Right ventricle myocardium superior (tissue), 1 donor: ENCODE measurements at regions not wholly inside any gene's neighbourhood (a gene's known extent, or its start where the extent isn't known, plus 50 kb on each side); places are given as distances from the start of the nearest gene placed in this dataset.
A peak's percentile ranks its signal among the peaks of the same experiment; 100 is the strongest.
"Not testable (repeated sequence)": the region's sequence is repeated elsewhere in the genome, so short reads cannot be mapped to it uniquely, and the experiment has no call there.

Source experiments
- ATAC-seq: fragments of 200-7000 bp; cut with Tn5 transposase; one replicate; pipeline ENCODE4 v1.9.1; 2020; ENCODE audit warnings: mild to moderate bottlenecking; ENCODE audit not compliant: poor library complexity
- DNase-seq: peaks from one replicate; pipeline ENCODE4 v3.0.0-alpha.2; 2020
- intact Hi-C: fragments of 100-400 bp; cut with DNase I; formaldehyde crosslinking; loops from one replicate; pipeline ENCODE4 v1.11.2; 2022
- donor health status: DM: no; HTN: yes; CAD: no; lungs with severe emphysema.

DNA sequence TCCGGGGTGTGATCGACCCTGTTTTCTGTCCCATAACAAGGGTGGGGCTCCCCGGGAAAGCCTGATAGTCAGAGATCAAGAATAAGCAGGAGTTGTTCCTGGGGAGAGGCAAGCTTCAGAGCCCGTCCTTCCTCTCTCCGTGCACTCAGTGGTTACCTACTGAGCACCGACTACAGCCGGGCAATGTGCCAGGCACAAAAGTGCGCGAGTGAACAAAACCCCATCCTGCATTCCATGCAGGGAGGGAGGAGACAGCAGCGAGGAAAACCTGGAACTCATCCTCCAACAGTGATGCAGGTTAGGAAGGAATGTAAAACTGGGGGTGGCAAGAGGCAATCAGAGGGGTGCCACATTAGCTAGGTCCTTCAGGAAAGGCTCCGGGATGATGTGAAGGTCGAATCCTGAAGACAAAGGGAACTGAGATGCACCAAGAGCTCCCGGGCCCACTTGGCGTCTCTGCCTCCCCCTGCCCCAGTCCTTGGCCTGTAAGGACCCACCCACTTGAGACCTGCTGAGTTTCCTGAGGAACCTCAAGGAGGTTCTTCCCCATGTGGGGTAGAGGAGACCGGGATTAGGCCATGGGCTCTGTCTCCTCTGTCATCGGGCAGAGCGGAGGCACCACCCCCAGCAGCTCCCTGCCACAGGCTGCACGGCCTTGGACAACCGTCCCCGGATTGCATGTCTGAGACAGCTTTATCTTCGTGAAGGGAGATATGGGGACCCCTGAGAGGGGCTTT lies 198.2 kb downstream of the NDUFA10 start:
- no peak for ATAC-seq
- intact Hi-C loops: no loop called here
- no peak for DNase-seq

DNA sequence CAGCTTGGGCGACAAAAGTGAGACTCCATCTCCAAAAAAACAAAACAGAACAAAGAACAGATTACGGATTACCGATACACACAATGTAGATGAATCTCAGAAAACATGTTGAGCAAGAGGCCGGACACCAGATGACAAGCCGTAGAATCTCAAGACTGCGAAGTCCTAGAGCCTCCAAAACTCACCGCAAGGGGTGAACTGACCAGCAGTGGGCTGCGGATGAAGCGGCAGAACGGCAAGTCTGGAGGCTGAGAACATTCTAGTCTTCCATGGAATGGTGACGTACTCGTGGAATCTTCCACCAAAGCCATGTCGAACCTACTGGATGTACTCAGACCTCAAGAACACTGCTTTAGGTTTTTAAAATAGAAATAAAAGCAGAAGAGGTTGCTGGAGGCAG lies 198.8 kb downstream of the NDUFA10 start:
- intact Hi-C loops: no loop called here
- DNase-seq (no peak), ATAC-seq (no peak)

DNA sequence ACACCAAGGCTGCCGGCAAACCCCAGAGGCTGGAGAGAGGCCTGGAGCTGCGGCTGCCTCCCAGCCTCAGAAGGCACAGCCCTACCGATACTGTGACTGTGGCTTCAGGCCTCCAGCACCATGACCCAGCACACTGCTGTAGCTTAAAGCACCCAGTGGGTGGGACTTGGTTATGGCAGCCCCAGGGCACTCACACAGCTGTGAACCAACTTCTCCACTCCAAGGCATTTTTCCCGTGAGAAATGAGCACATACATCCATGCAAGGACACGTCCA lies 199.5 kb downstream of the NDUFA10 start:
- DNase-seq (no peak), ATAC-seq (no peak)
- intact Hi-C loops: no loop called here

DNA sequence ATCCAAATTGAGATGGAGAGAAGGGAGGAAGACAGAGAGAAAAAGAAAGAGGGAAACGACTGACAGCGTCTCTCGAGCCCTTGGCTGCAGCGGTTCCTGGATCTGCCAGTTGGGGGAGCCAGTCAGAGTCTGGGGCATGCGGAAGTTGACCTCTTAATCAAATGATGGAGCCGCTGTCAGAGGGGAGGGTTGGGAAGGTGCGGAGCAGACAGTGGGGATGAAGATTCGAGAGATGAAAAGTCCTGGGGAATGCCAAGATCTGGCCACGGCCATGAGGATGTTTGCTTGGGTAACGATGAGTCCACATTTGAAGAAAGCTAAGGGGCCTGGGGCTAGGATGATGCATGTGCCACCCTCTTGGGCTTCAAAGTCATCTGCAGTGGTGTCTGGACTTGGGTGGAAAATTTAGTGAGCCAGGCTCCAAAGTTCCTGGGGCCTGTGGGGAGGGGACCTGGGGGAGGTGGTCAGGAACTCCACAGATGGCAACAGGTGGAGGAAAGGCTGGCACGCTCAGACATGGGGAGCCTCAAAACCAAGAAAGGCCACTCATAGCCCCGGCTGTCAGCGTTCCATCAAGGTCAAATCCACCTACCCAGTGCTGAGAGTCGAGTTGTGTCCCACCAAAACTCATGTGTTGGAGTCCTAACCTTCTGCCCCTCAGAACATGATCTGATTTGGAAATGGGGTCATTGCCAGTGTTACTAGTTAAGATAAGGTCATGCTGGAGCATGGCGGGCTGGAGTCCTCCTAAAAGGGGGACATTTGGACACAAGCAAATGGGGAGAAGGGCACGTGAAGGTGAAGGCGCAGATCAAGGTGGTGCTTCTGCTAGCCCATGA lies 200.1 kb downstream of the NDUFA10 start:
- DNase-seq (no peak), ATAC-seq (no peak)
- intact Hi-C loops: no loop called here

DNA sequence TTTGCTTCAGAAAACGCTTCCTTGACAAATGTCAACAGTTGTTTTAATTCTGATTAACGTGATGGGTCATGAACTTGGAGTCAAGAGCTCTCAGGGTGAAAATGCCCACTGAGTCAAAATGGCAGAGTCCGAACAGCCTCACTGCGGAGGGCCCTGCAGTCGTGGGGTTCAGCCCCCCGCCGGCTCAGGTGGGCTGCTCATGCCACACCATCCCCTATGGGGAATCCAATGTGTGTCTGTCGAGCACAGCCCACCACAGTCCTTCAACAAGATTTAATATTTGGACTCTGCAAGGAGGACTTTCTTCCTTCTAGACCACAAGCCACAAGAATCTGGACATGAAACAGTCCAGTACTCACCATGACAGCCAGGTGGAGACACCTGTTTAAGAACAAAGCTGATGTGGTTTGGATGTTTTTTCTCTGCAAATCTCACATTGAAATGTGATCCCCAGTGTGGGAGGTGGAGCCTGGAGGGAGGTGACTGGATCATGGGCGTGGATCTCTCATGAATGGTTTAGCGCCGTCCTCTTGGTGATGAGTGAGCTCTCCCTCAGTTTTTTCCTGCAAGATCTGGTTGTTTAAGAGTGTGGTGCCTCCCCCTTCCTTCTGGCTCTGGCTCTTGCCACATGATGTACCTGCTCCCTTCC lies 201.0 kb downstream of the NDUFA10 start:
- intact Hi-C loops: no loop called here
- no peak for ATAC-seq
- no peak for DNase-seq

DNA sequence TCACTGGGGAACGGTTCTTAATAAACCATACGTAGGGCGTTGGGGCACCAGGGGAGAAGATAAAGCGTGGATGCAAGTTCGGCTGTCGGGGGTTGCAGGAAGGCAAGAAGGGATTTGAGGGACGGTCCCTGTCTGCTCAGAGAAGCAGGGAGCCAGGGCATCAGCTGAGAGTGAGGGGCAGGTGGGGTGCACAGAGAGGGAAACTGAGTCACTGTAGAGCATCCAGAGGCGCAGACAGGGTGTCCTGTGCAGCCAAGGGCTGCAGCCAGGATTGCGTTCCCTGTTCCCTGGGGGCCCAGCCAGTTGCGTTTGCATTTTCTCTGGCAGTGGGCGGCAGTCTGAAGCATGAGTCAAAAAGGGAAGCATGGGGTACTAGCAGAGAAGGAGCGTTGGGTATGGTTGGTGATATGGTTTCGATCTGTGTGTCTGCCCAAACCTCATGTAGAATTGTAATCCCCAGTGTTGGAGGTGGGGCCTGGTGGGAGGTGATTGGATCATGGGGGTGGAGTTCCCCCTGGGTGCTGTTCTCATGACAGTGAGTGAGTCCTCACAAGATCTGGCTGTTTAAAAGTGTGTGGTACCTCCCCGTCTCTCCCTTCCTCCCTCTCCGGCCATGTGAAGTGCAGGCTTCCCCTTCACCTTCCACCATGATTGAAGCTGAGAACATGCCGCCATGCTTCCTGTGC lies 202.9 kb downstream of the NDUFA10 start:
- intact Hi-C loops: no loop called here
- DNase-seq (no peak), ATAC-seq (no peak)

DNA sequence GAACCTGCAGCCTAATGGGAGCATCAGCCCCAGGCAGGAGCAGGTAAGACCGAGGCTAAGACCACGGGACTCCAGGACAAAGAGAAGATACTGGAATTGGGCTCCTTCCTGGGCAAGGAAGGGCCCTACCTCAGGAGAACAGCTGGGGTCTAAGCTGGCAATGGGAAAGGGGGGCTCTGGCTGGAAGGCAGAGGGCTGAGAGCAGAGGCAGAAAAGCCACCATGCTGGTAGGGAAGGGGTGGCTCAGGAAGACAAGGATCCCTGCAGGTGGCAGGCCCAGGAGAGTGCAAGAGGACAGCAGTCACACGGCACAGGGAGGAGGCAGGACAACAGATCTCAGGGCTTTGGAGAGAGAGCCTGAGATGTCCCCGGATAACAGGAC lies 203.5 kb downstream of the NDUFA10 start:
- ATAC-seq (no peak), DNase-seq (no peak)
- intact Hi-C loops: no loop called here

DNA sequence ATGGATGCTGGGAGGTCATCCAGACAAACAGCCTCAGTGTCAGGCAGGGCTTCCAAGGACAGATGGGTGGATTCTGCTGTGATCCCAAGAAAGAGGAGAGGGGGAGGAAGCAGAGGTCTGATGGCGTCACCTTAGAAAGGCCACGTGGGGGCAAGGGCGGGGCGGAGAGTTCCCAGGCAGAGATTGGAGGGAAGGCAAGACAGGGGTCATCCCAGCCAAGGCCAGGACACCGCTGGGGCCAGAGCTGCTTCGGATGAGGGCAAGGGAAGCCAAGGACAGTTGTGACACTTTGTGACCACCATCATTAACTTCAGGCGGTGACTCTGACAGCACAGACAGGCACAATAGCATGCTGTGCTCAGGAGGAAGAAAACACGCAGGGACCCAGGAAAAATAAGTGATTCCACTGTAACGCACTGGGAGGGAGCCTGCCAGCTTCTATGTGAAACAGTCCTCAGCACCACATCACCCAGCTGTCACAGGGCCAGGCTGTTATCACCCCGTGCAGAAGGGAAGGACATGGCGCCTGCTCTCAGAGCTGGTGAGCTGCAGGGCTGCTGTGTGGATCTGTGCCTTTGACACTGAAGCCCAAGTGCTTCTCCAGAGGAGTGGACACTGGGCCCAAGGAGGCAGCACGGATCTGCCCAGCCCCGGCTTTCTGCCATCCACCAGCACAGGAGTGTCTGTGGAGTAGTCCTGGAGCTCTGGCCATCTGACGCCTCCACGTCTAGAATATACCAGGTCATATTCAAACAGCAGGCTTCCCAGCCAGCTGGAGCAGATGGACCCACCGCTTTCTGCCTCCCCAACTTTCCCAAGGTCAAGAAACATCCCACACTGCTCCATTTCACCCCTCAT lies 204.1 kb downstream of the NDUFA10 start:
- peak; percentile 76 for DNase-seq
- ATAC-seq: peak; percentile 88
- intact Hi-C loops: no loop called here

DNA sequence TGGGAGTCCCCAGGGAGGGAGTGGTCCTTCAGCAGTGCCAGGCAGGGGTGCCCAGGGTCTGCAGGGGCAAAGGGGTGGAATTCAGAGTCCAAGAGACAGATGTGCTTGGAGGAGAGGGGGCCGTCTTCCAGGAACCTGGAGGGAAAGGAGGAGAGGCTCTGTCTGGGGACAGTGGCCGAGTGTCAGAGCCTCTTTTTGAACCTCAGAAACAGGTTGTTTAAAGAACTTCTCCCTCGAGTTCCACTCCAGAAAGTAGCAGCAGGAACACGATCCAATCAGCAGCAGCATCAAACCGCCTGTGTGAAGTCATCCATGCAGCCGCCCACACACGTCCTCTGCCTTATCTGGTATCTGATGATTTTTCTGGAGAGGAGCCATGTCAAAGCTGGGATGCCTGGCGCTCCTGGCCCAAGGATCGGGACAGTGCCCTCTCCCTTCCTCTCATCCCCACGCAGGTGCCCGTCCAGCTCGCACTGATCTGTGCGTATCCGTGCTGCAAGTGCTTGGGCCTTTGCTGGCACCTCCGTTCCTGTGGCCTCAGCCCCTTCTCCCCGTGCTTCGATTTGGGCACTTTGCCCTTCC lies 205.1 kb downstream of the NDUFA10 start:
- intact Hi-C loops: no loop called here
- DNase-seq (no peak), ATAC-seq (peak; percentile 9)

DNA sequence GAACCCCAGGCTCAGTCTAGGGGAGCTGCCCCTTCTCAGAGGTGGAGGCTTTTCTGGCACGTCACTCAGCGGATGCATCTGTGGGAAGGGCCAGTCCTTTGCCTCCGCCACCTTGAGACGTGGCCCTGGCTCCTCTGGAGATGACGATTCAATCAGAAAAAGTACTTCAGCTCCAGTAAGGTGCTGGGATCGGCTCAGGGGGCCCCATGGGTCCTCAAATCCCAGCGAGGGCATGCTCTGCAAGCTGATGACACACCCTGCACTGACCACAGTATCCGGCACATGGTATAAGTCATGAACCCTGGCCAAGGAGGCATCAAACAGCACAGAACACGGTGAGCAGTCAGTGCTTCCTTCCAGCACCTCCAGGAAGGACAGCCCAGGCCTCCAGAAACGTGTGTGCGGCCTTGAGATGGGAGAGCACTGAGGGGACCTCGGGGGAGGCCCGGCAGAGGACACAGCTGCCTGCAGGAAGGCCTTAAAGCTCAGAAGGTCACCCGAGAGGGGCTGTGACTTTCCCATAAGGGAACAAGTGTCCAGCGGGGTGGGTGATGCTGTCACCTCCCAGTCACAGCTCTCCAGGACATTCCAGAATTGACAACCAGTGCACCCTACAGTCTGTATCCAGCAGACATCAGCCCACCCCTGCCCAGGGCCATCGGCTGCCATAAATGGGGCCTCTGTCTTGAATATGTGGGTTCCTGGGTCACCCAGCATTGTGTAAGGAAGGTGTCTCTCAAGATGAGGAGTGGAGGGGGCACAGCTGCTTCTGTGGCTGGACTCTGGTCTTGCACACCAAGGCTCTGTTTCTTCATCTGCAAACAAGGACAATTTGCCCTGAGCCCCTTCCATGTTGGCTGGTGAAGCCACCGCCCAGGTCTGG lies 205.8 kb downstream of the NDUFA10 start:
- no peak for DNase-seq
- ATAC-seq: no peak
- intact Hi-C loops: no loop called here

DNA sequence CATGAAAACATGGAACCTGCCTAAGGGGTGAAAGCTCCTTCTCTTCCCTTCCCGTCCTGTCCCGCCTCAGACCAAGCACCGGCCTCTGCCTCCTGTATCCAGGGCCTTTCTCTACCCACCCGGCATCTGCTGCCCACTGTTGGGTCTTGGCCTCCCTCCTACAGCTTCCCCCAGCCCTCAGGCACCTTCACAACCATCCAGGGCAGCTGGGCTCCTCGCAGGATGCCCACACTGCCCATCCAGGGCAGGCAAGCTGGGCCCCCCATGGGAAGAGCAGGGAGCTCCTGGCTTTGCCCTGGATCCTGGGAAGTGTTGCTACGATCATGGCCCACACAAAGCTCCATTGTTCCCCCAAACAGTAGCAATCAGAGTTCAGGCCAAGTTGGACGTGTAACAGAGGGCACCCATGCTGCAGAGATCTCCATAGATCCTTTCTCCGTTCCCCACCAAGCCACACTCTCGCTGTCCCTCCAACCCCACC lies 206.6 kb downstream of the NDUFA10 start:
- no peak for DNase-seq
- intact Hi-C loops: no loop called here
- ATAC-seq: no peak

DNA sequence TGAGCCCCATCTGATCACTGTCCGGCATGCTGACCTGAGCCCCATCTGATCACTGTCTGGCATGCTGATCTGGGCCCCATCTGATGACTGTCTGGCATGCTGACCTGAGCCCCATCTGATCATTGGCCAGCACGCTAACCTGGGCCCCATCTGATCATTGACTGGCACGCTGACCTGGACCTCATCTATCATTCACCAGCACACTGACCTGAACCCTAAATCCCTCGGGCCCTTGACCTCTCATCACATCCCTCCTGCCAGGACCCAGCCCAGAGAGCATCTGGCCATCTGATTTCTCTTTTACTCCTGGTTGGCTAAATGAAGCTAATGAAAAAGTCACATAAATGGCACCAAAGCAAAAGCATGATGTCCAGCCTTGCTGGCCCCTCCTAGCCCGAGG lies 207.1 kb downstream of the NDUFA10 start:
- DNase-seq (no peak), ATAC-seq (no peak)
- intact Hi-C loops: no loop called here

DNA sequence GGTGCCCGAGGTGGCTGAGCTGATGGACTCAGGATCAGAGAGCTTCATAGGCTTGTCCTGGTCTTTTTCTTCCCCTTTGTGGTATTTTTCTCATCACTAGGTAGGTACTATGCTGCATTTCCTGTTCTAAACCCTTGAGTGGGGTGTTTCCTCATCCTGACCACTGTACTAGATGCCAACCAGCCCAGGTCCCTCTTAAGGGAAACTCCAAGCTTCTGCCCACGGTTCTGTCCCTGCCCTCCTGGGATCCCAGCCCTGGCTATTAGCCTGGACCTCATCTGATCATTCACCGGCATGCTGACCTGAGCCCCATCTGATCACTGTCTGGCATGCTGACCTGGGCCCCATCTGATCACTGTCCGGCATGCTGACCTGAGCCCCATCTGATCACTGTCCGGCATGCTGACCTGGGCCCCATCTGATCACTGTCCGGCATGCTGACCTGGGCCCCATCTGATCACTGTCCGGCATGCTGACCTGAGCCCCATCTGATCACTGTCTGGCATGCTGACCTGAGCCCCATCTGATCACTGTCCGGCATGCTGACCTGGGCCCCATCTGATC lies 207.6 kb downstream of the NDUFA10 start:
- DNase-seq, intact Hi-C loops, ATAC-seq: not testable (repeated sequence)

DNA sequence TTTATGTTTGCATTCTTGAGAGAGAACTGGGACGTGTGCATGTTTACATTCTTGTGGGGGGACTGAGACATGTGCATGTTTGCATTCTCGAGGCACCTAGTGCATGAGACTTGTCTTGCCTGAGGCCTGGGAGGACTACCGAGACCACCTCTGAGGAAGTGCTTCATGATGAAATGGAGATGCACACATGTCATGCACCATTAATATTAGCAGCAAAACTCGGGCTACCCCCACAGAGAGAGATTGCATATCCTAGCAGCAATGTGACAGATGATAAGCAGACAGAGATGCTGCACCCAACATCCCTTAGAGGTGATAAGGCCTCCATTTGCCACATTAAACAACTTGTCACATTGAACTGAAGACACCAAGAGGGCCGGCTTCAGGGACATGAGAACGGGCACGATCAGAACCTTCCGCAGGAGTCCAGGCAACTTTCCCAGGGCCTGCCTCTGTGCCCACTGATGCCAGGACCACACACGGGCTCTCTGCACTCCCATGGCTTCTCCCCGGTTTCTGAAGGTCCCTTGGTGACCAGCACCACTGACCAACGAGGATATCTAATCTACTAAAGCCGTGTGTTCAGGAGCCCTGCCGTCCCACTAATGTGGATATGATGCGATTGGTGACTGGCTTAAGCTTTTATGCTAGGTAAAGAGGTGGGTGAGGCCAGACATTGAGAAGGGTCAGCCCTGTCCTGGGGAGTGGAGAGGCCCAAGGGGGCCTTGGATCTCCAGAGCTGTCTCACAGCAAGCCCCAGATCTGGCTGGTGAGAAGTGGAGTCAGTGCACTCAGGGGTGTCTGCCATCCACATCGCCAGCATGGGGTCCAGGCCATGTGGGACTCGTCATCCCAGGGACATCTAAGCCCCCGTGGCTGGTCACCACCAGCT lies 208.3 kb downstream of the NDUFA10 start:
- no peak for DNase-seq
- intact Hi-C loops: no loop called here

DNA sequence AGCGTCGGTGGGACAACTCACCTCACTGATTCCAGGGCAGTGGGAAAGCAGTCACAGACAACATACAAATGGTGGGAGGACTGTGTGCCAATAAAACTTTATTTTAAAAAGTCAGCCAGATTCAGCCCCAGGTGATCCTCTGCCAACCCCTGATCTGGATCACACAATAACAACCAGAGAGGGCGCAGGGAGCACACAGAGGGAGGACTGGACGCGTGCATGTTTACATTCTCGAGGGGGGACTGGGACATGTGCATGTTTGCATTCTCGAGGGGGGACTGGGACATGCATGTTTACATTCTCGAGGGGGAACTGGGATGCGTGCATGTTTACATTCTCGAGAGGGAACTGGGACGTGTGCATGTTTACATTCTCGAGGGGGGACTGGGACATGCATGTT lies 209.5 kb downstream of the NDUFA10 start:
- DNase-seq (no peak), ATAC-seq (no peak)
- intact Hi-C loops: no loop called here

More for the DNA sequence above, 208.3 kb downstream of the NDUFA10 start:
- ATAC-seq: no peak
